H9 (cell line): ENCODE measurements at regions not wholly inside any gene's neighbourhood (a gene's known extent, or its start where the extent isn't known, plus 50 kb on each side); places are given as distances from the start of the nearest gene placed in this dataset.

Experiments
- DNase-seq: peaks from one replicate; pipeline ENCODE4 v3.0.0-alpha.2; 2017
- H2AFZ ChIP-seq: one replicate; pipeline ENCODE4 v1.6.1; 2013; ENCODE audit warnings: mild to moderate bottlenecking, low read length, control low read depth, moderate library complexity
- H2AK5ac ChIP-seq: 2 replicates; pipeline ENCODE4 v1.6.1; 2013; ENCODE audit warnings: low read length, control low read depth, mixed read lengths; ENCODE audit not compliant: insufficient read length
- H2BK120ac ChIP-seq: one replicate; pipeline ENCODE4 v1.6.1; 2013; ENCODE audit warnings: low read depth, mild to moderate bottlenecking, low read length, control low read depth, inconsistent platforms; ENCODE audit not compliant: poor library complexity, severe bottlenecking
- H2BK12ac ChIP-seq: 2 replicates; pipeline ENCODE4 v1.6.1; 2013; ENCODE audit warnings: low read length, control low read depth, mixed read lengths, low read depth; ENCODE audit not compliant: insufficient read length
- H2BK15ac ChIP-seq: 2 replicates; pipeline ENCODE4 v1.6.1; 2013; ENCODE audit warnings: low read depth, low read length, control low read depth
- H2BK20ac ChIP-seq: one replicate; pipeline ENCODE4 v1.6.1; 2013; ENCODE audit warnings: low read depth, mild to moderate bottlenecking, low read length, control low read depth, inconsistent platforms; ENCODE audit not compliant: poor library complexity, severe bottlenecking
- H2BK5ac ChIP-seq: 2 replicates; pipeline ENCODE4 v1.6.1; 2013; ENCODE audit warnings: low read length, control low read depth, mixed read lengths; ENCODE audit not compliant: insufficient read length
- H3K14ac ChIP-seq: 2 replicates; pipeline ENCODE4 v1.6.1; 2013; ENCODE audit warnings: low read length, control low read depth; ENCODE audit not compliant: insufficient read depth
- H3K18ac ChIP-seq: 2 replicates; pipeline ENCODE4 v1.6.1; 2013; ENCODE audit warnings: low read depth, mild to moderate bottlenecking, mixed read lengths, low read length, control low read depth; ENCODE audit not compliant: insufficient read length
- H3K23ac ChIP-seq: 2 replicates; pipeline ENCODE4 v1.6.1; 2013; ENCODE audit warnings: low read length, control low read depth, mixed read lengths, low read depth; ENCODE audit not compliant: insufficient read length
- H3K23me2 ChIP-seq: 2 replicates; pipeline ENCODE4 v1.6.1; 2013; ENCODE audit warnings: low read depth, mild to moderate bottlenecking, mixed read lengths, low read length, control low read depth; ENCODE audit not compliant: insufficient read length, poor library complexity, severe bottlenecking
- H3K27ac ChIP-seq: 2 replicates; pipeline ENCODE4 v1.5.1; 2013; ENCODE audit warnings: low read length, control low read depth, mixed read lengths, low read depth; ENCODE audit not compliant: insufficient read length
- H3K27me3 ChIP-seq: 2 replicates; pipeline ENCODE4 v1.6.1; 2013; ENCODE audit warnings: low read length, control low read depth, inconsistent platforms; ENCODE audit not compliant: insufficient read depth
- H3K4ac ChIP-seq: 2 replicates; pipeline ENCODE4 v1.6.1; 2013; ENCODE audit warnings: low read depth, mild to moderate bottlenecking, control low read depth, inconsistent platforms, low read length, moderate library complexity
- H3K4me1 ChIP-seq: 2 replicates; pipeline ENCODE4 v1.6.1; 2013; ENCODE audit warnings: low read length, control low read depth, inconsistent platforms; ENCODE audit not compliant: insufficient read depth
- H3K4me2 ChIP-seq: 2 replicates; pipeline ENCODE4 v1.6.1; 2013; ENCODE audit warnings: low read length, control low read depth, mixed read lengths; ENCODE audit not compliant: insufficient read length, insufficient read depth
- H3K56ac ChIP-seq: 2 replicates; pipeline ENCODE4 v1.6.1; 2013; ENCODE audit warnings: low read depth, mild to moderate bottlenecking, mixed read lengths, low read length, control low read depth; ENCODE audit not compliant: insufficient read length
- H3K79me1 ChIP-seq: 2 replicates; pipeline ENCODE4 v1.6.1; 2013; ENCODE audit warnings: low read depth, mild to moderate bottlenecking, moderate library complexity, low read length, control low read depth, inconsistent platforms; ENCODE audit not compliant: insufficient read depth, poor library complexity, severe bottlenecking
- H3K79me2 ChIP-seq: 2 replicates; pipeline ENCODE4 v1.6.1; 2013; ENCODE audit warnings: low read length, control low read depth, inconsistent platforms; ENCODE audit not compliant: insufficient read depth
- H3K9ac ChIP-seq: 2 replicates; pipeline ENCODE4 v1.6.1; 2013; ENCODE audit warnings: low read length, control low read depth, mixed read lengths; ENCODE audit not compliant: insufficient read length; ENCODE audit errors: extremely low read depth
- H3K9me3 ChIP-seq: one replicate; pipeline ENCODE4 v1.6.1; 2013; ENCODE audit warnings: low read depth, low read length, inconsistent platforms; ENCODE audit not compliant: control insufficient read depth
- H3T11ph ChIP-seq: one replicate; pipeline ENCODE4 v1.6.1; 2013; ENCODE audit warnings: mild to moderate bottlenecking, low read length, control low read depth, inconsistent platforms
- H4K20me1 ChIP-seq: one replicate; pipeline ENCODE4 v1.6.1; 2013; ENCODE audit not compliant: control insufficient read depth, insufficient read length, insufficient read depth
- H4K5ac ChIP-seq: 2 replicates; pipeline ENCODE4 v1.6.1; 2013; ENCODE audit warnings: low read depth, mild to moderate bottlenecking, mixed read lengths, low read length, control low read depth; ENCODE audit not compliant: insufficient read length
- H4K8ac ChIP-seq: replicated peaks from 2 replicates; pipeline ENCODE4 v1.6.1; 2013; ENCODE audit warnings: low read length, control low read depth, mixed read lengths, low read depth; ENCODE audit not compliant: insufficient read length
- H4K91ac ChIP-seq: 2 replicates; pipeline ENCODE4 v1.6.1; 2013; ENCODE audit warnings: low read depth, mild to moderate bottlenecking, moderate library complexity, mixed read lengths, low read length, control low read depth; ENCODE audit not compliant: insufficient read length
- H3K27ac Mint-ChIP-seq, 3 experiments: 2 replicates in 2 of 3; 3 replicates in 1 of 3; pipeline ENCODE4 v1.8.0; 2020 to 2021; ENCODE audit warnings: mixed read lengths in 3 of 3, mild to moderate bottlenecking in 1 of 3, moderate library complexity in 1 of 3
- H3K27me3 Mint-ChIP-seq: 2 replicates; pipeline ENCODE4 v1.8.0; 2021; ENCODE audit warnings: low read depth, mild to moderate bottlenecking, moderate library complexity, mixed read lengths
- H3K36me3 Mint-ChIP-seq, 3 experiments: 2 replicates in 2 of 3; 3 replicates in 1 of 3; pipeline ENCODE4 v1.8.0; 2020 to 2021; ENCODE audit warnings: low read depth in 3 of 3, mixed read lengths in 3 of 3; ENCODE audit not compliant: insufficient read depth in 1 of 3
- H3K4me1 Mint-ChIP-seq, 2 experiments: 2 replicates each; pipeline ENCODE4 v1.8.0; 2020; ENCODE audit warnings: mixed read lengths in 2 of 2
- H3K4me3 Mint-ChIP-seq, 2 experiments: 2 replicates in 1 of 2; 3 replicates in 1 of 2; pipeline ENCODE4 v1.8.0; 2020 to 2021; ENCODE audit warnings: mild to moderate bottlenecking in 2 of 2, mixed read lengths in 2 of 2, moderate library complexity in 1 of 2
- H3K9me3 Mint-ChIP-seq, 2 experiments: 2 replicates in 1 of 2; 3 replicates in 1 of 2; pipeline ENCODE4 v1.8.0; 2020; ENCODE audit warnings: mild to moderate bottlenecking in 2 of 2, mixed read lengths in 2 of 2, moderate library complexity in 1 of 2
- CTCF ChIP-seq: fragments of 200-600 bp; sonication (generic); conservative IDR thresholded peaks from 3 replicates; pipeline ENCODE4 v1.8.0; 2021; ENCODE audit warnings: antibody characterized with exemption, mild to moderate bottlenecking
- WGBS: extraction: QIAGEN DNeasy Blood & Tissue Kit; methylation state at CpG from one replicate; pipeline ENCODE4 v1.1.7; 2013; ENCODE audit warnings: missing lambda C conversion rate, low lambda C conversion rate, mixed read lengths; ENCODE audit not compliant: insufficient read length; ENCODE audit errors: extremely low coverage; 5-methylcytosine and 5-hydroxymethylcytosine counted together

GRCh38 chr20:39462416-39462945, 500.3 kb downstream of the DHX35 start:
- H3K27ac ChIP-seq: no peak overlapping the region
- H3K23me2 ChIP-seq: no peaks in the 10 kb centered on the region
- H4K5ac ChIP-seq: no peak overlapping the region
- no peak overlapping the region for H3K4ac ChIP-seq
- H2AFZ ChIP-seq: no peak overlapping the region
- no peak overlapping the region for H3K4me3 Mint-ChIP-seq
- no peak overlapping the region for H3K9ac ChIP-seq
- H3K23ac ChIP-seq: no peak overlapping the region
- H2BK12ac ChIP-seq: no peak overlapping the region
- H3K27me3 Mint-ChIP-seq: no peaks in the 10 kb centered on the region; the same call in 1 of the 2 replicates
- no peak overlapping the region for H3K4me2 ChIP-seq
- no peak overlapping the region for H2BK20ac ChIP-seq
- no peak overlapping the region for H3K27ac Mint-ChIP-seq
- H4K8ac ChIP-seq: no peak overlapping the region
- DNase-seq: no peak
- WGBS: no CpG with 5 or more reads among the region's 5 CpGs
- no peak overlapping the region for H2BK120ac ChIP-seq
- no peak overlapping the region for H4K91ac ChIP-seq
- TF ChIP-seq CTCF: no peak
- no peaks in the 10 kb centered on the region for H3K79me1 ChIP-seq
- H3K9me3 Mint-ChIP-seq: peaks cover 0 to 4% of the 10 kb centered on the region in 2 experiments; a peak in 1 of 5 replicates
- no peak overlapping the region for H3K18ac ChIP-seq
- H3K36me3 Mint-ChIP-seq: no peaks in the 10 kb centered on the region
- no peak overlapping the region for H2BK15ac ChIP-seq
- H3K27me3 ChIP-seq: no peaks in the 10 kb centered on the region
- H3K4me1 ChIP-seq: no peaks in the 10 kb centered on the region
- H2AK5ac ChIP-seq: no peak overlapping the region
- no peak overlapping the region for H3T11ph ChIP-seq
- H4K20me1 ChIP-seq: no peaks in the 10 kb centered on the region
- no peak overlapping the region for H2BK5ac ChIP-seq
- no peaks in the 10 kb centered on the region for H3K9me3 ChIP-seq
- H3K14ac ChIP-seq: no peak overlapping the region
- H3K56ac ChIP-seq: no peak overlapping the region
- H3K4me1 Mint-ChIP-seq: no peaks in the 10 kb centered on the region
- no peaks in the 10 kb centered on the region for H3K79me2 ChIP-seq
